Natural killer cell (primary cell): ENCODE measurements at regions not wholly inside any gene's neighbourhood (a gene's known extent, or its start where the extent isn't known, plus 50 kb on each side); places are given as distances from the start of the nearest gene placed in this dataset.

ENCODE experiments used
- ATAC-seq, 3 donors: fragments of 150-1000 bp in 2 of 3; fragments of 200-7000 bp in 1 of 3; cut with Tn5 transposase; 1 replicate in 1 of 3; 2 replicates in 2 of 3; pipeline ENCODE4 v1.10.0; 2021; ENCODE audit warnings: mild to moderate bottlenecking in 2 of 3, moderate library complexity in 2 of 3
- DNase-seq, 2 donors: peaks; one replicate each; pipeline versions ENCODE4 v3.0.0 to v3.0.0-alpha.2; 2013 to 2021; ENCODE audit warnings: mixed read lengths in 1 of 2
- H3K27ac ChIP-seq: one replicate; pipeline ENCODE4 v1.5.1; 2013; ENCODE audit warnings: mild to moderate bottlenecking, low read length
- H3K27me3 ChIP-seq: one replicate; pipeline ENCODE4 v1.6.1; 2013; ENCODE audit warnings: low read length; ENCODE audit not compliant: control insufficient read depth, insufficient read depth
- H3K36me3 ChIP-seq: one replicate; pipeline ENCODE4 v1.6.1; 2013; ENCODE audit warnings: low read length; ENCODE audit not compliant: control insufficient read depth, insufficient read depth
- H3K4me1 ChIP-seq: one replicate; pipeline ENCODE4 v1.6.1; 2013; ENCODE audit warnings: low read length; ENCODE audit not compliant: control insufficient read depth, insufficient read depth
- H3K4me3 ChIP-seq: one replicate; pipeline ENCODE4 v1.5.1; 2013; ENCODE audit warnings: low read length
- H3K9me3 ChIP-seq: one replicate; pipeline ENCODE4 v1.6.1; 2013; ENCODE audit warnings: low read length; ENCODE audit not compliant: control insufficient read depth, insufficient read depth
- H3K27ac Mint-ChIP-seq, 2 donors: one replicate each; pipeline ENCODE4 v1.8.0; 2022; ENCODE audit warnings: mild to moderate bottlenecking in 2 of 2, mixed read lengths in 2 of 2, moderate library complexity in 1 of 2
- H3K27me3 Mint-ChIP-seq, 2 donors: one replicate each; pipeline ENCODE4 v1.8.0; 2022; ENCODE audit warnings: low read depth in 2 of 2, mixed read lengths in 2 of 2
- H3K36me3 Mint-ChIP-seq: one replicate; pipeline ENCODE4 v1.8.0; 2022; ENCODE audit warnings: mixed read lengths
- H3K4me1 Mint-ChIP-seq, 2 donors: one replicate each; pipeline ENCODE4 v1.8.0; 2022; ENCODE audit warnings: mixed read lengths in 2 of 2
- H3K4me3 Mint-ChIP-seq: one replicate; pipeline ENCODE4 v1.8.0; 2022; ENCODE audit warnings: mild to moderate bottlenecking, moderate library complexity, mixed read lengths
- H3K9me3 Mint-ChIP-seq, 2 donors: one replicate each; pipeline ENCODE4 v1.8.0; 2022; ENCODE audit warnings: mixed read lengths in 2 of 2
- CTCF ChIP-seq: fragments of 200-600 bp; IDR thresholded peaks from one replicate; pipeline ENCODE4 v1.8.0; 2022; ENCODE audit warnings: antibody characterized with exemption
- WGBS: methylation state at CpG from one replicate; pipeline ENCODE4 v1.1.7; 2013; ENCODE audit warnings: missing lambda C conversion rate; ENCODE audit not compliant: insufficient coverage; 5-methylcytosine and 5-hydroxymethylcytosine counted together
- intact Hi-C: fragments of 100-400 bp; cut with micrococcal nuclease; formaldehyde crosslinking; loops from one replicate; pipeline ENCODE4 v1.14.2; 2022

GRCh38 chr13:40129467-40129866, 474.0 kb downstream of the COG6 start:
- no peaks in the 10 kb centered on the region for H3K4me1 ChIP-seq
- no peaks in the 10 kb centered on the region for H3K27me3 Mint-ChIP-seq

GRCh38 chr13:40130871-40131636, 475.6 kb downstream of the COG6 start:
- TF ChIP-seq CTCF, result no peak
- intact Hi-C loops, result no loop called here
- Mint-ChIP-seq H3K4me3 (no peak overlapping the region), H3K9me3 (no peaks in the 10 kb centered on the region), H3K27me3 (no peaks in the 10 kb centered on the region), H3K36me3 (no peaks in the 10 kb centered on the region), H3K27ac (no peak overlapping the region), H3K4me1 (peaks cover 5 to 6% of the 10 kb centered on the region in 2 donors)
- DNase-seq (no peak), ATAC-seq (no peak)
- no peak overlapping the region for H3K27ac ChIP-seq
- H3K27me3 ChIP-seq, result no peaks in the 10 kb centered on the region
- no peak overlapping the region for H3K4me3 ChIP-seq
- WGBS, result 98% methylated on average over 4 of the region's 6 CpGs
- H3K4me1 ChIP-seq, result no peaks in the 10 kb centered on the region
- no peaks in the 10 kb centered on the region for H3K36me3 ChIP-seq
- H3K9me3 ChIP-seq, result no peaks in the 10 kb centered on the region

More at GRCh38 chr13:40129467-40129866, 474.0 kb downstream of the COG6 start:
- Histone ChIP-seq H3K27me3 (no peaks in the 10 kb centered on the region), H3K9me3 (no peaks in the 10 kb centered on the region), H3K27ac (no peak overlapping the region), H3K4me3 (no peak overlapping the region), H3K36me3 (no peaks in the 10 kb centered on the region)
- intact Hi-C loops, result no loop called here
- DNase-seq (no peak), ATAC-seq (no peak)
- peaks cover 5 to 6% of the 10 kb centered on the region in 2 donors for H3K4me1 Mint-ChIP-seq
- H3K9me3 Mint-ChIP-seq, result no peaks in the 10 kb centered on the region
- no peak overlapping the region for H3K27ac Mint-ChIP-seq
- H3K4me3 Mint-ChIP-seq, result no peak overlapping the region
- WGBS, result 93% methylated on average over 6 of the region's 6 CpGs
- no peak for TF ChIP-seq CTCF
- no peaks in the 10 kb centered on the region for H3K36me3 Mint-ChIP-seq

- WGBS, result 82% methylated on average over 3 of the region's 3 CpGs
- DNase-seq, result no peak
- Mint-ChIP-seq H3K4me1 (no peaks in the 10 kb centered on the region), H3K4me3 (no peak overlapping the region), H3K36me3 (no peaks in the 10 kb centered on the region), H3K27ac (no peak overlapping the region), H3K9me3 (no peaks in the 10 kb centered on the region), H3K27me3 (no peaks in the 10 kb centered on the region)
- intact Hi-C loops, result no loop called here
- Histone ChIP-seq H3K4me3 (no peak overlapping the region), H3K4me1 (no peaks in the 10 kb centered on the region), H3K27me3 (no peaks in the 10 kb centered on the region), H3K9me3 (no peaks in the 10 kb centered on the region), H3K36me3 (no peaks in the 10 kb centered on the region), H3K27ac (no peak overlapping the region)
- TF ChIP-seq CTCF, result no peak
- no peak for ATAC-seq
These were observed 476.8 kb downstream of the COG6 start for GRCh38 chr13:40132249-40132648.

- H3K27ac Mint-ChIP-seq, result no peak overlapping the region
- Histone ChIP-seq H3K27ac (no peak overlapping the region), H3K9me3 (no peaks in the 10 kb centered on the region), H3K4me3 (no peak overlapping the region), H3K36me3 (no peaks in the 10 kb centered on the region), H3K27me3 (no peaks in the 10 kb centered on the region), H3K4me1 (no peaks in the 10 kb centered on the region)
- TF ChIP-seq CTCF, result no peak
- H3K36me3 Mint-ChIP-seq, result no peaks in the 10 kb centered on the region
- 95% methylated on average over 2 of the region's 2 CpGs for WGBS
- intact Hi-C loops, result no loop called here
- DNase-seq, result no peak
- no peak for ATAC-seq
- H3K4me3 Mint-ChIP-seq, result no peak overlapping the region
- H3K9me3 Mint-ChIP-seq, result no peaks in the 10 kb centered on the region
- H3K27me3 Mint-ChIP-seq, result peaks cover 5 to 8% of the 10 kb centered on the region in 2 donors
- no peaks in the 10 kb centered on the region for H3K4me1 Mint-ChIP-seq
These were observed 481.4 kb downstream of the COG6 start for GRCh38 chr13:40136896-40137295.
